ENCODE measurements at regions not wholly inside any gene's neighbourhood (a gene's known extent, or its start where the extent isn't known, plus 50 kb on each side); places are given as distances from the start of the nearest gene placed in this dataset.

GRCh38 chr3:27545061-27545460 is 60.9 kb upstream of the SLC4A7 start:
- no peak for DNase-seq (ENCODE audit: low spot score)
- in situ Hi-C loops (cut with MboI; ENCODE audit: low pct_unique_long_range_greater_than_20kb, low sequenced_read_pairs, unreplicated experiment), result no loop called here
- no peak for TF ChIP-seq CTCF (IDR thresholded peaks at IDR 0.05; ENCODE audit: extremely low read depth, insufficient read depth, missing control alignments)

GRCh38 chr3:27544372-27544865 is 60.2 kb upstream of the SLC4A7 start:
- no peak for TF ChIP-seq CTCF (IDR thresholded peaks at IDR 0.05; ENCODE audit: extremely low read depth, insufficient read depth, missing control alignments)
- DNase-seq (ENCODE audit: low spot score), result no peak
- in situ Hi-C loops (cut with MboI; ENCODE audit: low pct_unique_long_range_greater_than_20kb, low sequenced_read_pairs, unreplicated experiment), result no loop called here

- TF ChIP-seq CTCF (IDR thresholded peaks at IDR 0.05; ENCODE audit: extremely low read depth, insufficient read depth, missing control alignments), result no peak
- DNase-seq (ENCODE audit: low spot score), result no peak
- in situ Hi-C loops (cut with MboI; ENCODE audit: low pct_unique_long_range_greater_than_20kb, low sequenced_read_pairs, unreplicated experiment), result no loop called here
Observed at GRCh38 chr3:27542476-27542875, 58.3 kb upstream of the SLC4A7 start.

GRCh38 chr3:27540231-27540630 is 56.0 kb upstream of the SLC4A7 start:
- in situ Hi-C loops (cut with MboI; ENCODE audit: low pct_unique_long_range_greater_than_20kb, low sequenced_read_pairs, unreplicated experiment), result no loop called here
- TF ChIP-seq CTCF (IDR thresholded peaks at IDR 0.05; ENCODE audit: extremely low read depth, insufficient read depth, missing control alignments), result no peak
- DNase-seq (ENCODE audit: low spot score), result no peak

- no peak for TF ChIP-seq CTCF (IDR thresholded peaks at IDR 0.05; ENCODE audit: extremely low read depth, insufficient read depth, missing control alignments)
- DNase-seq (ENCODE audit: low spot score), result no peak
- in situ Hi-C loops (cut with MboI; ENCODE audit: low pct_unique_long_range_greater_than_20kb, low sequenced_read_pairs, unreplicated experiment), result no loop called here
Observed at GRCh38 chr3:27536491-27536890, 52.3 kb upstream of the SLC4A7 start.

GRCh38 chr3:27535809-27536392 is 51.7 kb upstream of the SLC4A7 start:
- no peak for TF ChIP-seq CTCF (IDR thresholded peaks at IDR 0.05; ENCODE audit: extremely low read depth, insufficient read depth, missing control alignments)
- no peak for DNase-seq (ENCODE audit: low spot score)
- in situ Hi-C loops (cut with MboI; ENCODE audit: low pct_unique_long_range_greater_than_20kb, low sequenced_read_pairs, unreplicated experiment), result no loop called here
